Vagina (tissue), 2 donors: ENCODE measurements at regions not wholly inside any gene's neighbourhood (a gene's known extent, or its start where the extent isn't known, plus 50 kb on each side); places are given as distances from the start of the nearest gene placed in this dataset.

ENCODE experiments used
- DNase-seq, 2 donors: peaks; one replicate each; pipeline ENCODE4 v3.0.0-alpha.2; 2017; ENCODE audit errors: extremely low spot score in 2 of 2
- H3K27ac ChIP-seq: fragments of 200-600 bp; sonication (generic); one replicate; pipeline ENCODE4 v1.5.1; 2019
- H3K27me3 ChIP-seq: fragments of 200-600 bp; sonication (generic); one replicate; pipeline ENCODE4 v1.5.1; 2019
- H3K36me3 ChIP-seq, 2 donors: fragments of 200-600 bp; sonication (generic); one replicate each; pipeline ENCODE4 v1.5.1; 2017 to 2019
- H3K4me1 ChIP-seq: fragments of 200-600 bp; sonication (generic); one replicate; pipeline ENCODE4 v1.5.1; 2019
- H3K4me3 ChIP-seq, 2 donors: fragments of 200-600 bp; sonication (generic); 1 replicate in 1 of 2; 2 replicates in 1 of 2; pipeline ENCODE4 v1.5.1; 2016 to 2019
- H3K9me3 ChIP-seq: fragments of 200-600 bp; sonication (generic); one replicate; pipeline ENCODE4 v1.5.1; 2019
- POLR2A ChIP-seq, 2 donors: fragments of 450-650 bp; IDR thresholded peaks; one replicate each; pipeline ENCODE4 v1.6.1; 2017; ENCODE audit warnings: antibody characterized with exemption in 2 of 2, mild to moderate bottlenecking in 2 of 2, moderate library complexity in 2 of 2
- POLR2AphosphoS5 ChIP-seq, 2 donors: sonication (generic); formaldehyde crosslinking; IDR thresholded peaks; one replicate each; pipeline ENCODE4 v1.9.0; 2017; ENCODE audit warnings: antibody characterized with exemption in 2 of 2, mild to moderate bottlenecking in 2 of 2, low read depth in 1 of 2; ENCODE audit not compliant: insufficient read depth in 1 of 2
- intact Hi-C: fragments of 100-400 bp; cut with DNase I; formaldehyde crosslinking; loops from one replicate; pipeline ENCODE4 v1.15.1; 2023
- TF ChIP-seq, protein P1 (sequence below), 3 experiments: fragments of 450-650 bp in 2 of 3; fragments of 200-600 bp in 1 of 3; sonication (generic) in 1 of 3; IDR thresholded peaks; one replicate each; pipeline ENCODE4 v1.5.1; 2017 to 2019; ENCODE audit warnings: antibody characterized with exemption in 3 of 3, mild to moderate bottlenecking in 2 of 3, moderate library complexity in 2 of 3

DNA sequence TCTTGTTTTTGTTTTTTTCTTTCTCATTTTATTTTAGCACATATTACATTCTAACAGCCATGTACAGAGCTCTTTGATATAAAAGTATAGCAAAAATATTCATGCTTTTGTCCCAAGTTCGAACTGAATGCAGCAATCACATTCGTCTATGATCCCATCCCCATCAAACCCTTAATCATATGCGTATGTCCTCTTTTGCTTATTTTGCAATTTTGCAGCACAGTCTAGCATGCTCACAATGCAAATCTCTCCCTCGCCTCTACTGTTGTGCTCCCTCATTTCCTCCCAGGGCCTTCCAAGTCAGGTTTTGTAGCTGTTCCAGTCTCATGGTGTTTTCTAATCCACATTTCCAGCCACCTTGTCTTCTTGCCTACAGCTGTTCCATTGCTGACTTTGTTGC is 144.6 kb upstream of the VEPH1 start:
- Histone ChIP-seq H3K4me1 (no peaks in the 10 kb centered on the region), H3K27ac (no peak overlapping the region), H3K4me3 (no peak overlapping the region), H3K27me3 (no peaks in the 10 kb centered on the region), H3K9me3 (no peaks in the 10 kb centered on the region), H3K36me3 (no peaks in the 10 kb centered on the region)
- TF ChIP-seq POLR2AphosphoS5 (IDR thresholded peaks at IDR 0.05; ENCODE audit: insufficient read depth in 1 of 2, low read depth in 1 of 2) (no peak), POLR2A (IDR thresholded peaks at IDR 0.05) (no peak)
- TF ChIP-seq, protein P1, sequence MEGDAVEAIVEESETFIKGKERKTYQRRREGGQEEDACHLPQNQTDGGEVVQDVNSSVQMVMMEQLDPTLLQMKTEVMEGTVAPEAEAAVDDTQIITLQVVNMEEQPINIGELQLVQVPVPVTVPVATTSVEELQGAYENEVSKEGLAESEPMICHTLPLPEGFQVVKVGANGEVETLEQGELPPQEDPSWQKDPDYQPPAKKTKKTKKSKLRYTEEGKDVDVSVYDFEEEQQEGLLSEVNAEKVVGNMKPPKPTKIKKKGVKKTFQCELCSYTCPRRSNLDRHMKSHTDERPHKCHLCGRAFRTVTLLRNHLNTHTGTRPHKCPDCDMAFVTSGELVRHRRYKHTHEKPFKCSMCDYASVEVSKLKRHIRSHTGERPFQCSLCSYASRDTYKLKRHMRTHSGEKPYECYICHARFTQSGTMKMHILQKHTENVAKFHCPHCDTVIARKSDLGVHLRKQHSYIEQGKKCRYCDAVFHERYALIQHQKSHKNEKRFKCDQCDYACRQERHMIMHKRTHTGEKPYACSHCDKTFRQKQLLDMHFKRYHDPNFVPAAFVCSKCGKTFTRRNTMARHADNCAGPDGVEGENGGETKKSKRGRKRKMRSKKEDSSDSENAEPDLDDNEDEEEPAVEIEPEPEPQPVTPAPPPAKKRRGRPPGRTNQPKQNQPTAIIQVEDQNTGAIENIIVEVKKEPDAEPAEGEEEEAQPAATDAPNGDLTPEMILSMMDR (IDR thresholded peaks at IDR 0.05) = no peak
- no peak for DNase-seq
- intact Hi-C loops = no loop called here

DNA sequence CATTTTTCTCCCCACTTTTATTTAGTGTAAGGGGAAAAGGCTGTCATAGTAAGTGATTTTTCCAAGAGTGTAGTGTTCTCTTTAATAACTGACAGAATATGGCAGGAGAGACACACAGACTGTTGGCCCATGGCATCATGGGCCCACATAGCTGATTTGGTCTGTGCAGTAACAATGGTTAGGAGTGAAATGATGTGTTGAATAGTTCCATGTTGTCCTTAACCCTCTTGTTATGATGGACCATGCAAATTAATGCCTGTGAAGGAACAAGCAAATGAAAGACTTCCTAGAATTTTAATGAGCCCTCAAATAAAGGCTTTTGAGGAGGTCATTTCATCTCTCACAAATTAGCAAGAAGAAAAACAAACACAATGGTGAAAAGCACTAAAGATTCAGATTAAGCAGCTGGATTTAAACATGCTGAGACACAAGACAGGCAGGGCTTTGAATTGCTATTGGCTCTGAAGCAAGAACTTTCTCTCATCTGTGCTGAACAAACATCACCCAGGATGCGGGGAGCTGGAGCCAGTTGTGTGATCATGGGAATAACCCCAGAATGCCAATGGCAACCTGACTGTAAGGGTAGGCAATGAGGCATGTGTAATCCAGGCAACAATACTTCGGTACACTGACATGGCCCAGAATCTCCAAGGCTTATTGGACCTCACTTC is 136.7 kb upstream of the VEPH1 start:
- TF ChIP-seq, protein P1 (IDR thresholded peaks at IDR 0.05) = no peak
- TF ChIP-seq POLR2A (IDR thresholded peaks at IDR 0.05) (no peak), POLR2AphosphoS5 (IDR thresholded peaks at IDR 0.05; ENCODE audit: insufficient read depth in 1 of 2, low read depth in 1 of 2) (no peak)
- Histone ChIP-seq H3K27ac (no peak overlapping the region), H3K36me3 (no peaks in the 10 kb centered on the region), H3K9me3 (no peaks in the 10 kb centered on the region), H3K4me3 (no peak overlapping the region), H3K4me1 (no peaks in the 10 kb centered on the region), H3K27me3 (no peaks in the 10 kb centered on the region)
- intact Hi-C loops = no loop called here
- DNase-seq = no peak

DNA sequence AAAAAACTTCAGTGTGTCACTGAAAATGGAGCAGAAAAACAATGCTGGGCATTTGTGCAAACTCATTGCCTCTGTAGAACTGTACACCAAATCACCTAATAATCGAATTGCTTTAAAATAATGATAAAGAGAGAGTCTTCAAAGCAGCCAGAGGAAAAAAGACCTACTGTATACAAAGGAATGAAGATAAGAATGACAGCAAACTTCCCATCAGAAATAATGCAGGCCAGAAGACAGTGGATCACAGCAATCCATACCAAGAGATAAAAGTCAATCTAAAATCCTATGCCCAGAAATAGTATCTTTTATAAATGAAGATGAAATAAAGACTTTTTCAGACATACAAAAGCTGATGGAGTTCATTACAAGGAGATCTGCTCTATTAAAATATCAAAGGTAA is 134.7 kb upstream of the VEPH1 start:
- H3K36me3 ChIP-seq = no peaks in the 10 kb centered on the region
- H3K4me1 ChIP-seq = no peaks in the 10 kb centered on the region
- no peak overlapping the region for H3K4me3 ChIP-seq
- TF ChIP-seq POLR2AphosphoS5 (IDR thresholded peaks at IDR 0.05; ENCODE audit: insufficient read depth in 1 of 2, low read depth in 1 of 2) (no peak), POLR2A (IDR thresholded peaks at IDR 0.05) (no peak)
- TF ChIP-seq, protein P1 (IDR thresholded peaks at IDR 0.05) = no peak
- no peak for DNase-seq
- no peak overlapping the region for H3K27ac ChIP-seq
- H3K27me3 ChIP-seq = no peaks in the 10 kb centered on the region
- no peaks in the 10 kb centered on the region for H3K9me3 ChIP-seq
- intact Hi-C loops = no loop called here

DNA sequence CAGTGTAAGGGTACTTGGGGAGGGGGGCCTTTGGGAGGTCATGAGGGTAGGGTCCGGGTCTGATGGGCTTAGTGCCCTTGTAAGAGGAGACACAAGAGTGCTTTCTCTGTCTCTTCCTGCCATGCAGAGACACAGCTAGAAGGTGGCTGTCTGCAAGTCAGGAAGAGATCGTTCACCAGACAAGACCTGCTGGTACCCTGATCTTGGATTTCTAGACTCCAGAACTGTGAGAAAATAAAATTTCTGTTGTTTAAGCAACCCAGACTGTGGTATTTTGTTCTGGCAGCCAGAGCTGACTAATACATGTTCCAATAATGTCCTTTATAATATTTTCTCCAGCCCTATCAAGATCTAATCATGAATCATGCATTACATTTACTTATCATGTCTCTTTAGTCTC is 130.0 kb upstream of the VEPH1 start:
- Histone ChIP-seq H3K4me1 (no peaks in the 10 kb centered on the region), H3K27ac (no peak overlapping the region), H3K27me3 (no peaks in the 10 kb centered on the region), H3K4me3 (no peak overlapping the region), H3K9me3 (no peaks in the 10 kb centered on the region), H3K36me3 (no peaks in the 10 kb centered on the region)
- TF ChIP-seq, protein P1 (IDR thresholded peaks at IDR 0.05) = no peak
- TF ChIP-seq POLR2A (IDR thresholded peaks at IDR 0.05) (no peak), POLR2AphosphoS5 (IDR thresholded peaks at IDR 0.05; ENCODE audit: insufficient read depth in 1 of 2, low read depth in 1 of 2) (no peak)
- no peak for DNase-seq
- intact Hi-C loops = no loop called here

DNA sequence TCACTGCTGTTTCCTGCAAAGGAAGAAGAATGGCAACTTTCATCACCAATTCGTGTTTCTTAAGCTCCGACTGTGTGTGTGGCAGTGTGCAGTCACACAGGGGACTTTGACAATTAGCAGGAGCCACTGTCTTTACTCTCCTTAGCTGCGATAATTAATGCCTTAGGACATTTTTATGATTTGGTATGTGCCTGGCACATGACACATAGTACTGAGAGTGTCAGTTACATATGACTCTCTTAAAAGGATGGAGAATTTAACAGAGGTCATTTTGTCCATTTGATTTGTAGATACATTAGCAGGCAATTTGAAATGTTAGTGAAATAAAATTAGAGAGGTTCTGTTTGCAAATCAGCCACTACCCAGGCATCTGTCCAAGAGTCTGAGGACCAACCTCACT is 128.9 kb upstream of the VEPH1 start:
- Histone ChIP-seq H3K9me3 (no peaks in the 10 kb centered on the region), H3K36me3 (no peaks in the 10 kb centered on the region), H3K4me3 (no peak overlapping the region), H3K27me3 (no peaks in the 10 kb centered on the region), H3K4me1 (no peaks in the 10 kb centered on the region), H3K27ac (no peak overlapping the region)
- intact Hi-C loops = no loop called here
- DNase-seq = no peak
- TF ChIP-seq POLR2A (IDR thresholded peaks at IDR 0.05) (no peak), POLR2AphosphoS5 (IDR thresholded peaks at IDR 0.05; ENCODE audit: insufficient read depth in 1 of 2, low read depth in 1 of 2) (no peak)
- TF ChIP-seq, protein P1 (IDR thresholded peaks at IDR 0.05) = no peak
